ENCODE measurements at regions not wholly inside any gene's neighbourhood (a gene's known extent, or its start where the extent isn't known, plus 50 kb on each side); places are given as distances from the start of the nearest gene placed in this dataset.

- Mint-ChIP-seq H3K4me1 (peaks cover 71% of the 10 kb centered on the region), H3K27ac (peak overlapping the region; percentile 94), H3K9me3 (ENCODE audit: insufficient read depth) (no peaks in the 10 kb centered on the region), H3K4me3 (peak overlapping the region; percentile 36), H3K27me3 (no peaks in the 10 kb centered on the region)
- intact Hi-C loops (cut with micrococcal nuclease): loop anchor here (1.0 to 5.0 kb wide), 2 partner anchors 21 to 33 kb away; no protein-coding TSS in a partner anchor
- Histone ChIP-seq H3K4me1 (ENCODE audit: control insufficient read depth in 2 of 2, insufficient read depth in 2 of 2, low read length in 2 of 2) (peaks cover 74 to 82% of the 10 kb centered on the region in 2 donors), H3K4me3 (ENCODE audit: control extremely low read depth in 1 of 5, extremely low read depth in 1 of 5, insufficient read depth in 1 of 5, low read depth in 2 of 5, low read length in 4 of 5) (no peak overlapping the region), H3K9ac (ENCODE audit: low read length) (peak overlapping the region; percentile 4), H3K9me3 (ENCODE audit: control extremely low read depth in 1 of 3, control insufficient read depth in 2 of 3, insufficient read depth in 1 of 3, low read length in 2 of 3) (no peaks in the 10 kb centered on the region), H3K27ac (ENCODE audit: low read length in 2 of 2) (peak overlapping the region; percentile 76 to 82), H3K27me3 (replicated peaks in 1 of 4; ENCODE audit: control extremely low read depth in 1 of 4, control insufficient read depth in 3 of 4, insufficient read depth in 4 of 4, low read length in 3 of 4) (no peaks in the 10 kb centered on the region), H3K36me3 (replicated peaks in 1 of 2; ENCODE audit: control extremely low read depth in 1 of 2, control insufficient read depth in 1 of 2, extremely low read depth in 1 of 2, insufficient read depth in 2 of 2, low read length in 1 of 2) (no peaks in the 10 kb centered on the region), H3K4me2 (replicated peaks; ENCODE audit: low read depth, low read length, poor library complexity, severe bottlenecking) (peak overlapping the region; percentile 56), H3K79me2 (ENCODE audit: control insufficient read depth, insufficient read depth, low read length) (peaks cover 39% of the 10 kb centered on the region), H4K20me1 (ENCODE audit: control insufficient read depth, insufficient read depth, low read length, poor library complexity, severe bottlenecking) (no peaks in the 10 kb centered on the region), H2AFZ (ENCODE audit: insufficient read depth, low read depth, low read length, poor library complexity, severe bottlenecking) (peak overlapping the region; percentile 4)
- ChIA-PET CTCF (interaction anchor here (0.8 to 5.3 kb wide), 12 partner anchors 10 to 102 kb away, joined by 3 to 42 read pairs (median 4); no protein-coding TSS in a partner anchor), POLR2A (interaction anchor here (0.6 to 0.7 kb wide), 3 partner anchors 21 to 732 kb away, joined by 3 to 5 read pairs (median 4); no protein-coding TSS in a partner anchor)
- TF ChIP-seq CTCF (IDR thresholded peaks at IDR 0.05) (no peak), EZH2 (IDR thresholded peaks at IDR 0.05; ENCODE audit: borderline replicate concordance, insufficient read depth, low read depth, low read length, poor library complexity, severe bottlenecking) (no peak)
- peak; percentile 69 for DNase-seq
- WGBS (ENCODE audit: insufficient coverage): no CpG with 5 or more reads among the region's 4 CpGs
- peak; percentile 68 for ATAC-seq (ENCODE audit: low read depth)
Measured at GRCh38 chr2:196233805-196234475, 62.6 kb upstream of the STK17B start.

GRCh38 chr2:196234672-196235071, 63.3 kb upstream of the STK17B start:
- ATAC-seq (ENCODE audit: low read depth): peak; percentile 14

More at GRCh38 chr2:196234672-196235071, 63.3 kb upstream of the STK17B start:
- no peaks in the 10 kb centered on the region for H3K27me3 ChIP-seq (replicated peaks in 1 of 4; ENCODE audit: control extremely low read depth in 1 of 4, control insufficient read depth in 3 of 4, insufficient read depth in 4 of 4, low read length in 3 of 4)
- no peaks in the 10 kb centered on the region for H3K9me3 Mint-ChIP-seq (ENCODE audit: insufficient read depth)
- CTCF ChIA-PET: interaction anchor here (0.8 to 5.3 kb wide), 5 partner anchors 11 to 102 kb away, joined by 3 to 42 read pairs (median 4); no protein-coding TSS in a partner anchor
- H3K79me2 ChIP-seq (ENCODE audit: control insufficient read depth, insufficient read depth, low read length): peaks cover 38% of the 10 kb centered on the region
- H3K36me3 ChIP-seq (replicated peaks in 1 of 2; ENCODE audit: control extremely low read depth in 1 of 2, control insufficient read depth in 1 of 2, extremely low read depth in 1 of 2, insufficient read depth in 2 of 2, low read length in 1 of 2): no peaks in the 10 kb centered on the region
- no peak overlapping the region for H3K4me3 ChIP-seq (ENCODE audit: control extremely low read depth in 1 of 5, extremely low read depth in 1 of 5, insufficient read depth in 1 of 5, low read depth in 2 of 5, low read length in 4 of 5)
- DNase-seq: no peak
- POLR2A ChIA-PET: interaction anchor here (0.6 to 0.7 kb wide), 4 partner anchors 20 to 733 kb away, joined by 3 to 5 read pairs (median 4); no protein-coding TSS in a partner anchor
- H4K20me1 ChIP-seq (ENCODE audit: control insufficient read depth, insufficient read depth, low read length, poor library complexity, severe bottlenecking): no peaks in the 10 kb centered on the region
- no peaks in the 10 kb centered on the region for H3K27me3 Mint-ChIP-seq
- TF ChIP-seq EZH2 (IDR thresholded peaks at IDR 0.05; ENCODE audit: borderline replicate concordance, insufficient read depth, low read depth, low read length, poor library complexity, severe bottlenecking) (no peak), CTCF (IDR thresholded peaks at IDR 0.05) (no peak)
- peak overlapping the region; percentile 94 for H3K27ac Mint-ChIP-seq
- peak overlapping the region; percentile 56 for H3K4me2 ChIP-seq (replicated peaks; ENCODE audit: low read depth, low read length, poor library complexity, severe bottlenecking)
- WGBS (ENCODE audit: insufficient coverage): no CpG with 5 or more reads among the region's 4 CpGs
- peak overlapping the region; percentile 18 for H3K9ac ChIP-seq (ENCODE audit: low read length)
- intact Hi-C loops (cut with micrococcal nuclease): loop anchor here (5.0 kb wide), 1 partner anchor 33 kb away; no protein-coding TSS in a partner anchor
- H3K27ac ChIP-seq (ENCODE audit: low read length in 2 of 2): peak overlapping the region; percentile 76 to 82
- H3K4me1 Mint-ChIP-seq: peaks cover 72% of the 10 kb centered on the region
- H3K9me3 ChIP-seq (ENCODE audit: control extremely low read depth in 1 of 3, control insufficient read depth in 2 of 3, insufficient read depth in 1 of 3, low read length in 2 of 3): no peaks in the 10 kb centered on the region
- peaks cover 79 to 84% of the 10 kb centered on the region in 2 donors for H3K4me1 ChIP-seq (ENCODE audit: control insufficient read depth in 2 of 2, insufficient read depth in 2 of 2, low read length in 2 of 2)
- peak overlapping the region; percentile 80 for H3K4me3 Mint-ChIP-seq
- peak overlapping the region; percentile 39 for H2AFZ ChIP-seq (ENCODE audit: insufficient read depth, low read depth, low read length, poor library complexity, severe bottlenecking)
